GM12878 (cell line): ENCODE measurements at regions not wholly inside any gene's neighbourhood (a gene's known extent, or its start where the extent isn't known, plus 50 kb on each side); places are given as distances from the start of the nearest gene placed in this dataset.

Source experiments
- ATAC-seq: fragments of 200-7000 bp; cut with Tn5 transposase; 3 replicates; pipeline ENCODE4 v1.9.1; 2020; ENCODE audit warnings: mild to moderate bottlenecking, moderate library complexity
- BruUV-seq: library from RNA; stranded (reverse); fragments of 400-500 nt; replicated peaks from 2 replicates; lab custom pipeline; 2021; lab: Mats Ljungman, UMichigan
- CTCF ChIA-PET: fragments of 300-600 bp; sonication (Branson Sonifier 250); formaldehyde crosslinking; extraction: SDS; loops from one replicate; lab custom pipeline; 2021; ENCODE audit warnings: inconsistent platforms; lab: Yijun Ruan, JAX
- POLR2A ChIA-PET: fragments of 350-600 bp; formaldehyde crosslinking; extraction: SDS; loops from one replicate; lab custom pipeline; 2021; ENCODE audit warnings: inconsistent platforms; lab: Charles Lee
- RAD21 ChIA-PET: fragments of 300-600 bp; sonication (Branson Sonifier 250); formaldehyde crosslinking; loops from one replicate; lab custom pipeline; 2023; ENCODE audit warnings: antibody characterized with exemption; ENCODE audit not compliant: unreplicated experiment; lab: Charles Lee
- SMC1A ChIA-PET: fragments of 300-600 bp; sonication (Branson Sonifier 250); formaldehyde crosslinking; loops from one replicate; lab custom pipeline; 2023; ENCODE audit not compliant: unreplicated experiment, uncharacterized antibody; lab: Charles Lee
- DNase-seq: peaks from one replicate; pipeline ENCODE4 v3.0.0-alpha.2; 2011; ENCODE audit warnings: low read depth, low spot score
- FAIRE-seq: peaks from 3 replicates; lab custom pipeline; 2011; peaks lifted over from hg19 to GRCh38; lab: Jason Lieb, UNC
- H2AFZ ChIP-seq: 2 replicates; pipeline ENCODE4 v1.6.0; 2011; ENCODE audit warnings: low read depth, low read length, control low read depth; ENCODE audit not compliant: control insufficient read depth
- H3K27ac ChIP-seq: 2 replicates; pipeline ENCODE4 v1.5.1; 2011; ENCODE audit warnings: control low read depth; ENCODE audit not compliant: control insufficient read depth, insufficient read depth
- H3K27me3 ChIP-seq, 2 experiments: replicated peaks in 1 of 2; 2 replicates each; pipeline versions ENCODE4 v1.6.0 to v1.6.1; 2011; ENCODE audit warnings: low read length in 1 of 2; ENCODE audit not compliant: control insufficient read depth in 2 of 2, insufficient read depth in 2 of 2
- H3K36me3 ChIP-seq, 2 experiments: 2 replicates each; pipeline ENCODE4 v1.5.1; 2011; ENCODE audit warnings: low read length in 1 of 2; ENCODE audit not compliant: control insufficient read depth in 2 of 2, insufficient read depth in 2 of 2
- H3K4me1 ChIP-seq: 2 replicates; pipeline ENCODE4 v1.6.1; 2011; ENCODE audit warnings: mild to moderate bottlenecking, low read length, moderate library complexity, mixed read lengths; ENCODE audit not compliant: control insufficient read depth, insufficient read depth
- H3K4me2 ChIP-seq: 2 replicates; pipeline ENCODE4 v1.6.0; 2011; ENCODE audit warnings: control low read depth; ENCODE audit not compliant: control insufficient read depth, insufficient read depth
- H3K4me3 ChIP-seq: fragments of 200-600 bp; sonication (generic); 2 replicates; pipeline ENCODE4 v1.5.1; 2016
- H3K79me2 ChIP-seq: 2 replicates; pipeline ENCODE4 v1.6.0; 2011; ENCODE audit warnings: low read length; ENCODE audit not compliant: control insufficient read depth, insufficient read depth
- H3K9ac ChIP-seq: 2 replicates; pipeline ENCODE4 v1.8.0; 2011; ENCODE audit warnings: low read length, control low read depth, mixed read lengths; ENCODE audit not compliant: control insufficient read depth, insufficient read depth
- H3K9me3 ChIP-seq: replicated peaks from 3 replicates; pipeline ENCODE4 v1.5.1; 2011; ENCODE audit warnings: mild to moderate bottlenecking, low read length; ENCODE audit not compliant: control insufficient read depth, insufficient read depth
- H4K20me1 ChIP-seq: 2 replicates; pipeline ENCODE4 v1.6.0; 2011; ENCODE audit not compliant: control insufficient read depth, insufficient read depth
- BACH1 ChIP-seq: fragments of 450-650 bp; IDR thresholded peaks from 2 replicates; pipeline ENCODE4 v1.6.1; 2017; ENCODE audit warnings: mild to moderate bottlenecking, borderline replicate concordance
- DPF2 ChIP-seq: fragments of 450-650 bp; IDR thresholded peaks from 2 replicates; pipeline ENCODE4 v1.6.1; 2017; ENCODE audit warnings: mild to moderate bottlenecking
- EP300 ChIP-seq, 2 experiments: fragments of 150-350 bp in 1 of 2; IDR thresholded peaks; 2 replicates each; pipeline ENCODE4 v1.6.1; 2011 to 2012; ENCODE audit warnings: low read depth in 2 of 2, low read length in 2 of 2, borderline replicate concordance in 1 of 2, improper control_type of control experiment in 1 of 2, inconsistent platforms in 1 of 2; ENCODE audit not compliant: control insufficient read depth in 1 of 2
- HCFC1 ChIP-seq: fragments of 150-350 bp; IDR thresholded peaks from 2 replicates; pipeline ENCODE4 v1.6.1; 2014; ENCODE audit warnings: low read length
- POU2F2 ChIP-seq: IDR thresholded peaks from 3 replicates; pipeline ENCODE4 v1.6.1; 2011; ENCODE audit warnings: low read depth, mild to moderate bottlenecking, low read length, borderline replicate concordance
- SRF ChIP-seq, 2 experiments: IDR thresholded peaks; 2 replicates each; pipeline ENCODE4 v1.6.1; 2011; ENCODE audit warnings: low read depth in 2 of 2, low read length in 2 of 2, mild to moderate bottlenecking in 1 of 2, moderate library complexity in 1 of 2
- ZNF24 ChIP-seq: fragments of 450-650 bp; IDR thresholded peaks from 2 replicates; pipeline ENCODE4 v1.6.1; 2017; ENCODE audit warnings: antibody characterized with exemption, mild to moderate bottlenecking
- WGBS: methylation state at CpG from one replicate; pipeline ENCODE4 v1.1.6; 2016; ENCODE audit warnings: low lambda C conversion rate; ENCODE audit not compliant: insufficient replicate concordance, insufficient coverage; ENCODE audit errors: missing lambda C conversion rate; 5-methylcytosine and 5-hydroxymethylcytosine counted together
- in situ Hi-C: fragments of 300-500 bp; cut with MboI; formaldehyde crosslinking; loops from 9 replicates; pipeline ENCODE4 v1.14.3; 2018; ENCODE audit warnings: mixed read lengths
- intact Hi-C: fragments of 100-400 bp; cut with micrococcal nuclease; formaldehyde crosslinking; loops from one replicate; pipeline ENCODE4 v1.14.2; 2022; ENCODE audit not compliant: unreplicated experiment
- TF ChIP-seq, protein P1 (sequence below): fragments of 450-650 bp; IDR thresholded peaks from 2 replicates; pipeline ENCODE4 v1.6.1; 2016; ENCODE audit warnings: mild to moderate bottlenecking, moderate library complexity, borderline replicate concordance
- TF ChIP-seq, protein P2 (sequence below): fragments of 150-350 bp; IDR thresholded peaks from 2 replicates; pipeline ENCODE4 v1.6.1; 2014; ENCODE audit warnings: mild to moderate bottlenecking, low read depth, low read length
- TF ChIP-seq, protein P3 (sequence below): IDR thresholded peaks from 2 replicates; pipeline ENCODE4 v1.6.1; 2012; ENCODE audit warnings: low read depth, low read length, improper control_type of control experiment

DNA sequence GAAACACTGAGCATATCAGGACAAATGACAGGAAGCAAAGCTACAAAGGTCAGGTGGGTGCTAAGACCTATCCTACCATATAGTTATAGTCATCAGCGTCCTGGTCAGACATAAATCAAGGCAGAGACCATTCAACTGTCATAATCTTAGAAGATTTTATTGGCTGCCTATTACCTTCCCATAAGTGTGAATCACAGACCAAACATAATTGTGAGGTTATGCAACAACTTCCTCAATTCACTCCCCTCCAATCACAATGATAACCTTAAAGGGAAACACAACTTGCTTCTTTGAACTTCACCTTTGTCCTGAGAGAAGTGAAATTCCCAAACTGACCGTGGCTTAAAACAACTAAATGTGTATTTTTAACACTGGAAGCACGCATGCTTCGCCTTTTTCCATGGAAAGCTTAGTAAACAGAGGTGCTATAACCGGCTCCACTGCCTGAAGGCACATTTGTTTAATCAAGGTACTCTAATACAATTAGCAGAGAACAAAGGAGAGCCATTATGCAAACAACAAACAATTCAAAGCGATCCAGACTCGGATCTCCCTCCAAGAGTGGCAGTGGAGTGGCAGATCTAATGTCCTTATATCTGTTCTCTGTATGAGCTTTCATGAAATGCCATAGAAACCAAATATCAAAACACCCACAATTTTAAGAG is 84.9 kb downstream of the TMEM114 start:
- H3K9ac ChIP-seq: no peak overlapping the region
- ChIA-PET CTCF (no interaction called here), POLR2A (no interaction called here), RAD21 (no interaction called here), SMC1A (interaction anchor here (0.7 kb wide), 1 partner anchor 214 kb away, joined by 3 read pairs; no protein-coding TSS in a partner anchor)
- no peaks in the 10 kb centered on the region for H3K4me1 ChIP-seq
- H3K4me2 ChIP-seq: no peak overlapping the region
- under 1% methylated on average over 7 of the region's 7 CpGs for WGBS
- BruUV-seq: no TSS peak
- H4K20me1 ChIP-seq: no peaks in the 10 kb centered on the region
- in situ Hi-C loops (no loop called here), intact Hi-C loops (no loop called here)
- H3K36me3 ChIP-seq: no peaks in the 10 kb centered on the region
- no peak for FAIRE-seq
- H3K27ac ChIP-seq: no peak overlapping the region
- no peak for DNase-seq
- no peak for ATAC-seq
- H3K4me3 ChIP-seq: no peak overlapping the region
- no peak for TF ChIP-seq ZNF24
- no peak for TF ChIP-seq HCFC1
- TF ChIP-seq POU2F2: no peak
- no peak for TF ChIP-seq DPF2
- no peak for TF ChIP-seq SRF (IDR thresholded peaks at IDR 0.05; ENCODE audit: low read depth in 2 of 2, low read length in 2 of 2)
- TF ChIP-seq, protein P1, sequence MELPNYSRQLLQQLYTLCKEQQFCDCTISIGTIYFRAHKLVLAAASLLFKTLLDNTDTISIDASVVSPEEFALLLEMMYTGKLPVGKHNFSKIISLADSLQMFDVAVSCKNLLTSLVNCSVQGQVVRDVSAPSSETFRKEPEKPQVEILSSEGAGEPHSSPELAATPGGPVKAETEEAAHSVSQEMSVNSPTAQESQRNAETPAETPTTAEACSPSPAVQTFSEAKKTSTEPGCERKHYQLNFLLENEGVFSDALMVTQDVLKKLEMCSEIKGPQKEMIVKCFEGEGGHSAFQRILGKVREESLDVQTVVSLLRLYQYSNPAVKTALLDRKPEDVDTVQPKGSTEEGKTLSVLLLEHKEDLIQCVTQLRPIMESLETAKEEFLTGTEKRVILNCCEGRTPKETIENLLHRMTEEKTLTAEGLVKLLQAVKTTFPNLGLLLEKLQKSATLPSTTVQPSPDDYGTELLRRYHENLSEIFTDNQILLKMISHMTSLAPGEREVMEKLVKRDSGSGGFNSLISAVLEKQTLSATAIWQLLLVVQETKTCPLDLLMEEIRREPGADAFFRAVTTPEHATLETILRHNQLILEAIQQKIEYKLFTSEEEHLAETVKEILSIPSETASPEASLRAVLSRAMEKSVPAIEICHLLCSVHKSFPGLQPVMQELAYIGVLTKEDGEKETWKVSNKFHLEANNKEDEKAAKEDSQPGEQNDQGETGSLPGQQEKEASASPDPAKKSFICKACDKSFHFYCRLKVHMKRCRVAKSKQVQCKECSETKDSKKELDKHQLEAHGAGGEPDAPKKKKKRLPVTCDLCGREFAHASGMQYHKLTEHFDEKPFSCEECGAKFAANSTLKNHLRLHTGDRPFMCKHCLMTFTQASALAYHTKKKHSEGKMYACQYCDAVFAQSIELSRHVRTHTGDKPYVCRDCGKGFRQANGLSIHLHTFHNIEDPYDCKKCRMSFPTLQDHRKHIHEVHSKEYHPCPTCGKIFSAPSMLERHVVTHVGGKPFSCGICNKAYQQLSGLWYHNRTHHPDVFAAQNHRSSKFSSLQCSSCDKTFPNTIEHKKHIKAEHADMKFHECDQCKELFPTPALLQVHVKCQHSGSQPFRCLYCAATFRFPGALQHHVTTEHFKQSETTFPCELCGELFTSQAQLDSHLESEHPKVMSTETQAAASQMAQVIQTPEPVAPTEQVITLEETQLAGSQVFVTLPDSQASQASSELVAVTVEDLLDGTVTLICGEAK: no peak
- TF ChIP-seq, protein P2, sequence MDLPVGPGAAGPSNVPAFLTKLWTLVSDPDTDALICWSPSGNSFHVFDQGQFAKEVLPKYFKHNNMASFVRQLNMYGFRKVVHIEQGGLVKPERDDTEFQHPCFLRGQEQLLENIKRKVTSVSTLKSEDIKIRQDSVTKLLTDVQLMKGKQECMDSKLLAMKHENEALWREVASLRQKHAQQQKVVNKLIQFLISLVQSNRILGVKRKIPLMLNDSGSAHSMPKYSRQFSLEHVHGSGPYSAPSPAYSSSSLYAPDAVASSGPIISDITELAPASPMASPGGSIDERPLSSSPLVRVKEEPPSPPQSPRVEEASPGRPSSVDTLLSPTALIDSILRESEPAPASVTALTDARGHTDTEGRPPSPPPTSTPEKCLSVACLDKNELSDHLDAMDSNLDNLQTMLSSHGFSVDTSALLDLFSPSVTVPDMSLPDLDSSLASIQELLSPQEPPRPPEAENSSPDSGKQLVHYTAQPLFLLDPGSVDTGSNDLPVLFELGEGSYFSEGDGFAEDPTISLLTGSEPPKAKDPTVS: no peak
- TF ChIP-seq EP300 (IDR thresholded peaks at IDR 0.05; ENCODE audit: borderline replicate concordance in 1 of 2, control insufficient read depth in 1 of 2, low read depth in 2 of 2, low read length in 2 of 2): no peak
- TF ChIP-seq, protein P3, sequence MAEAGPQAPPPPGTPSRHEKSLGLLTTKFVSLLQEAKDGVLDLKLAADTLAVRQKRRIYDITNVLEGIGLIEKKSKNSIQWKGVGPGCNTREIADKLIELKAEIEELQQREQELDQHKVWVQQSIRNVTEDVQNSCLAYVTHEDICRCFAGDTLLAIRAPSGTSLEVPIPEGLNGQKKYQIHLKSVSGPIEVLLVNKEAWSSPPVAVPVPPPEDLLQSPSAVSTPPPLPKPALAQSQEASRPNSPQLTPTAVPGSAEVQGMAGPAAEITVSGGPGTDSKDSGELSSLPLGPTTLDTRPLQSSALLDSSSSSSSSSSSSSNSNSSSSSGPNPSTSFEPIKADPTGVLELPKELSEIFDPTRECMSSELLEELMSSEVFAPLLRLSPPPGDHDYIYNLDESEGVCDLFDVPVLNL: no peak
- TF ChIP-seq BACH1: no peak
- H3K27me3 ChIP-seq: no peaks in the 10 kb centered on the region
- no peaks in the 10 kb centered on the region for H3K9me3 ChIP-seq
- H3K79me2 ChIP-seq: no peaks in the 10 kb centered on the region
- no peak overlapping the region for H2AFZ ChIP-seq
